ENCODE measurements at regions not wholly inside any gene's neighbourhood (a gene's known extent, or its start where the extent isn't known, plus 50 kb on each side); places are given as distances from the start of the nearest gene placed in this dataset.

DNA sequence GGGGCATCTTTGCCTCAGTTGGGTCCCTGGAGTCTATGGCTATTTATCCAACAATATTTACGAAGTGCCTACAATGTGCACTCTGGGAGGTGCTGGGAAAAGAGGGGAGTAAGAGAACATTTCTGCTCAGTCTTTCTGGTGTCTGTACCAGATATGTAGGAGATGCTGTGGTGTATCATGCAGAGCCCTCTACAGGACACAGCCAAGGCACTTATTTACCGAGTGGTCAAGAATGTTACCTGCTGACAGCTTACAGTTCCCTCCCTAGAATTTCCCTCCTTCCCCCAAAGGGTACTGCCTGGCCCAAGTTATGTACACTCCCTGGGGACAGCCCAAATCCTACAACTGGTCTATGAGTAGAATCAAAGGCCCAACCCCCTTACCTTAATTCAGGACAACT lies 177.7 kb downstream of the C1orf94 start:
- Mint-ChIP-seq H3K4me3 (ENCODE audit: unreplicated experiment) (no peak overlapping the region), H3K27ac (ENCODE audit: low read depth, unreplicated experiment) (no peak overlapping the region), H3K9me3 (ENCODE audit: unreplicated experiment) (peaks cover 18% of the 10 kb centered on the region), H3K4me1 (ENCODE audit: insufficient read depth, unreplicated experiment) (no peaks in the 10 kb centered on the region), H3K36me3 (ENCODE audit: insufficient read depth, unreplicated experiment) (no peaks in the 10 kb centered on the region), H3K27me3 (ENCODE audit: insufficient read depth, unreplicated experiment) (no peaks in the 10 kb centered on the region)
- intact Hi-C loops (cut with micrococcal nuclease) = no loop called here
- ChIA-PET CTCF (interaction anchor here (0.7 kb wide), 1 partner anchor 68 kb away, joined by 3 read pairs; no protein-coding TSS in a partner anchor), POLR2A (no interaction called here)
- no peak for DNase-seq (ENCODE audit: unreplicated experiment)
- TF ChIP-seq, protein P1, sequence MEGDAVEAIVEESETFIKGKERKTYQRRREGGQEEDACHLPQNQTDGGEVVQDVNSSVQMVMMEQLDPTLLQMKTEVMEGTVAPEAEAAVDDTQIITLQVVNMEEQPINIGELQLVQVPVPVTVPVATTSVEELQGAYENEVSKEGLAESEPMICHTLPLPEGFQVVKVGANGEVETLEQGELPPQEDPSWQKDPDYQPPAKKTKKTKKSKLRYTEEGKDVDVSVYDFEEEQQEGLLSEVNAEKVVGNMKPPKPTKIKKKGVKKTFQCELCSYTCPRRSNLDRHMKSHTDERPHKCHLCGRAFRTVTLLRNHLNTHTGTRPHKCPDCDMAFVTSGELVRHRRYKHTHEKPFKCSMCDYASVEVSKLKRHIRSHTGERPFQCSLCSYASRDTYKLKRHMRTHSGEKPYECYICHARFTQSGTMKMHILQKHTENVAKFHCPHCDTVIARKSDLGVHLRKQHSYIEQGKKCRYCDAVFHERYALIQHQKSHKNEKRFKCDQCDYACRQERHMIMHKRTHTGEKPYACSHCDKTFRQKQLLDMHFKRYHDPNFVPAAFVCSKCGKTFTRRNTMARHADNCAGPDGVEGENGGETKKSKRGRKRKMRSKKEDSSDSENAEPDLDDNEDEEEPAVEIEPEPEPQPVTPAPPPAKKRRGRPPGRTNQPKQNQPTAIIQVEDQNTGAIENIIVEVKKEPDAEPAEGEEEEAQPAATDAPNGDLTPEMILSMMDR (IDR thresholded peaks at IDR 0.05; ENCODE audit: unreplicated experiment) = no peak
- no TSS peak for BruUV-seq (replicated peaks)

DNA sequence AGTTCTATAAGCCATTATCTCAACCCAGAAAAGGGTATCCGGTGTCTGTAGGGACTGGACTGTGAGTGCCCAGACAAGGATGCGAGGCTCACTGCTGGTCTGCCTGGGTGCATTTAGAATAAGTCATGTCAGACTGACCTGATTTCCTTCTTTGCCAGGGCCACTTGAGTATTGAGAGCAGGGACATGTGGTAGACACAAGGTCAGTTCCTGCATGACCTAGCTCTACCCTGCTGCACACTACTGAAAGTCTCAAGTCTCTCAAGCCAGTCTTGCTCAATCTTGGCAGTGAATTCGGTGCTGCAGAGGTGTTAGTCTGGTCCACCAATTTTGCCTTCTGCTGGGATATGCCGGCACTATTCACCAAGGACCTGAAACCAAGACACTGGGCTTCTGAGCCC lies 180.1 kb downstream of the C1orf94 start:
- no peak overlapping the region for H3K27ac Mint-ChIP-seq (ENCODE audit: low read depth, unreplicated experiment)
- peaks cover 26% of the 10 kb centered on the region for H3K9me3 Mint-ChIP-seq (ENCODE audit: unreplicated experiment)
- TF ChIP-seq, protein P1 (IDR thresholded peaks at IDR 0.05; ENCODE audit: unreplicated experiment) = no peak
- intact Hi-C loops (cut with micrococcal nuclease) = no loop called here
- H3K36me3 Mint-ChIP-seq (ENCODE audit: insufficient read depth, unreplicated experiment) = no peaks in the 10 kb centered on the region
- no TSS peak for BruUV-seq (replicated peaks)
- H3K27me3 Mint-ChIP-seq (ENCODE audit: insufficient read depth, unreplicated experiment) = no peaks in the 10 kb centered on the region
- no peaks in the 10 kb centered on the region for H3K4me1 Mint-ChIP-seq (ENCODE audit: insufficient read depth, unreplicated experiment)
- H3K4me3 Mint-ChIP-seq (ENCODE audit: unreplicated experiment) = no peak overlapping the region
- ChIA-PET POLR2A (no interaction called here), CTCF (interaction anchor here (1.2 kb wide), 1 partner anchor 386 kb away, joined by 3 read pairs; no protein-coding TSS in a partner anchor)
- DNase-seq (ENCODE audit: unreplicated experiment) = no peak

DNA sequence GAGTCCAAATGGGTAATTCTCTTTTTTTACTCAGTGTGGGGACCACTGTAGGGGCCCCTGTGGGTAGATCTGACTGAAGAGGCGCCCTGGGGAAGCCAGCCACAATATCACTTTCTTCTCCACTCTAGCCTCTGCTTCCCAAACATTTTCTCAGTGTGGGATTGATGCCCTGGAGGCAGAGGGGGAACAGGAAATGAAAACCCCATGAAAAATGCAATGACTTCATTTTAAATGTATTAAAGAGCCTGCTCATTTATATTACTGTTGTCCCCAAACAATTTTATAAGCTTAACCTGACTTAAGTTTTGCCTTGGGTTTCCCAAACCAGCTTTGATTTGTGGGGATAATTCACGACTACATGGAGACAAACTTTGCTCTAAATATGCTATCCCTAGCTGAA lies 181.9 kb downstream of the C1orf94 start:
- intact Hi-C loops (cut with micrococcal nuclease) = no loop called here
- POLR2A ChIA-PET = no interaction called here
- H3K36me3 Mint-ChIP-seq (ENCODE audit: insufficient read depth, unreplicated experiment) = no peaks in the 10 kb centered on the region
- H3K9me3 Mint-ChIP-seq (ENCODE audit: unreplicated experiment) = peaks cover 40% of the 10 kb centered on the region
- H3K27ac Mint-ChIP-seq (ENCODE audit: low read depth, unreplicated experiment) = no peak overlapping the region
- H3K27me3 Mint-ChIP-seq (ENCODE audit: insufficient read depth, unreplicated experiment) = no peaks in the 10 kb centered on the region
- TF ChIP-seq, protein P1 (IDR thresholded peaks at IDR 0.05; ENCODE audit: unreplicated experiment) = no peak
- no peak for DNase-seq (ENCODE audit: unreplicated experiment)
- CTCF ChIA-PET = no interaction called here
- no TSS peak for BruUV-seq (replicated peaks)
- H3K4me3 Mint-ChIP-seq (ENCODE audit: unreplicated experiment) = no peak overlapping the region
- no peaks in the 10 kb centered on the region for H3K4me1 Mint-ChIP-seq (ENCODE audit: insufficient read depth, unreplicated experiment)

DNA sequence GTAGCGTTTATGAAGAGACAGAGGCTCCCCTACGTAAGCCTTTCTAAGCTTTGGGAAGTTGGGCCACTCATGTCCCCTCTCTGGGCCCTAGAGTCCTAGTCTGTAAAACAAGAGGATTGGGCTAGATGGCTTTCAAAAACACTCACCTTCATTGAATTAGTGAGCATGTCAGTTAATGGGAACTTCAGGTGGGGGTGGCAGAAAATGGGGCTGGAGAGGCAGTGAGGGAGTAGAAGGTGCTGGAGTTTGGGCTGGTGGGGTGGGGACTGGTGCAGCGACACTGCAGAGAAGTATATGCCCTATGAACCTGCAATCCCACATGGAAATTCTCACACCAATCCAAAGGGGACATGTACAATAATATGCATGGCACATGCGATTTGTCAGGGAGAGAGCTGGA lies 182.7 kb downstream of the C1orf94 start:
- H3K9me3 Mint-ChIP-seq (ENCODE audit: unreplicated experiment) = peaks cover 44% of the 10 kb centered on the region
- no peaks in the 10 kb centered on the region for H3K4me1 Mint-ChIP-seq (ENCODE audit: insufficient read depth, unreplicated experiment)
- intact Hi-C loops (cut with micrococcal nuclease) = no loop called here
- no peak overlapping the region for H3K4me3 Mint-ChIP-seq (ENCODE audit: unreplicated experiment)
- ChIA-PET CTCF (no interaction called here), POLR2A (no interaction called here)
- TF ChIP-seq, protein P1 (IDR thresholded peaks at IDR 0.05; ENCODE audit: unreplicated experiment) = no peak
- no peaks in the 10 kb centered on the region for H3K27me3 Mint-ChIP-seq (ENCODE audit: insufficient read depth, unreplicated experiment)
- BruUV-seq (replicated peaks) = no TSS peak
- H3K36me3 Mint-ChIP-seq (ENCODE audit: insufficient read depth, unreplicated experiment) = no peaks in the 10 kb centered on the region
- DNase-seq (ENCODE audit: unreplicated experiment) = no peak
- H3K27ac Mint-ChIP-seq (ENCODE audit: low read depth, unreplicated experiment) = no peak overlapping the region

All from MCF 10A (cell line).